Natural killer cell (primary cell): ENCODE measurements at regions not wholly inside any gene's neighbourhood (a gene's known extent, or its start where the extent isn't known, plus 50 kb on each side); places are given as distances from the start of the nearest gene placed in this dataset.

ENCODE experiments used
- ATAC-seq, 3 donors: fragments of 150-1000 bp in 2 of 3; fragments of 200-7000 bp in 1 of 3; cut with Tn5 transposase; 1 replicate in 1 of 3; 2 replicates in 2 of 3; pipeline ENCODE4 v1.10.0; 2021; ENCODE audit warnings: mild to moderate bottlenecking in 2 of 3, moderate library complexity in 2 of 3
- DNase-seq, 2 donors: peaks; one replicate each; pipeline versions ENCODE4 v3.0.0 to v3.0.0-alpha.2; 2013 to 2021; ENCODE audit warnings: mixed read lengths in 1 of 2
- H3K27ac ChIP-seq: one replicate; pipeline ENCODE4 v1.5.1; 2013; ENCODE audit warnings: mild to moderate bottlenecking, low read length
- H3K27me3 ChIP-seq: one replicate; pipeline ENCODE4 v1.6.1; 2013; ENCODE audit warnings: low read length; ENCODE audit not compliant: control insufficient read depth, insufficient read depth
- H3K36me3 ChIP-seq: one replicate; pipeline ENCODE4 v1.6.1; 2013; ENCODE audit warnings: low read length; ENCODE audit not compliant: control insufficient read depth, insufficient read depth
- H3K4me1 ChIP-seq: one replicate; pipeline ENCODE4 v1.6.1; 2013; ENCODE audit warnings: low read length; ENCODE audit not compliant: control insufficient read depth, insufficient read depth
- H3K4me3 ChIP-seq: one replicate; pipeline ENCODE4 v1.5.1; 2013; ENCODE audit warnings: low read length
- H3K9me3 ChIP-seq: one replicate; pipeline ENCODE4 v1.6.1; 2013; ENCODE audit warnings: low read length; ENCODE audit not compliant: control insufficient read depth, insufficient read depth
- H3K27ac Mint-ChIP-seq, 2 donors: one replicate each; pipeline ENCODE4 v1.8.0; 2022; ENCODE audit warnings: mild to moderate bottlenecking in 2 of 2, mixed read lengths in 2 of 2, moderate library complexity in 1 of 2
- H3K27me3 Mint-ChIP-seq, 2 donors: one replicate each; pipeline ENCODE4 v1.8.0; 2022; ENCODE audit warnings: low read depth in 2 of 2, mixed read lengths in 2 of 2
- H3K36me3 Mint-ChIP-seq: one replicate; pipeline ENCODE4 v1.8.0; 2022; ENCODE audit warnings: mixed read lengths
- H3K4me1 Mint-ChIP-seq, 2 donors: one replicate each; pipeline ENCODE4 v1.8.0; 2022; ENCODE audit warnings: mixed read lengths in 2 of 2
- H3K4me3 Mint-ChIP-seq: one replicate; pipeline ENCODE4 v1.8.0; 2022; ENCODE audit warnings: mild to moderate bottlenecking, moderate library complexity, mixed read lengths
- H3K9me3 Mint-ChIP-seq, 2 donors: one replicate each; pipeline ENCODE4 v1.8.0; 2022; ENCODE audit warnings: mixed read lengths in 2 of 2
- WGBS: methylation state at CpG from one replicate; pipeline ENCODE4 v1.1.7; 2013; ENCODE audit warnings: missing lambda C conversion rate; ENCODE audit not compliant: insufficient coverage; 5-methylcytosine and 5-hydroxymethylcytosine counted together
- intact Hi-C: fragments of 100-400 bp; cut with micrococcal nuclease; formaldehyde crosslinking; loops from one replicate; pipeline ENCODE4 v1.14.2; 2022
- TF ChIP-seq, protein P1 (sequence below): fragments of 200-600 bp; IDR thresholded peaks from one replicate; pipeline ENCODE4 v1.8.0; 2022; ENCODE audit warnings: antibody characterized with exemption

DNA sequence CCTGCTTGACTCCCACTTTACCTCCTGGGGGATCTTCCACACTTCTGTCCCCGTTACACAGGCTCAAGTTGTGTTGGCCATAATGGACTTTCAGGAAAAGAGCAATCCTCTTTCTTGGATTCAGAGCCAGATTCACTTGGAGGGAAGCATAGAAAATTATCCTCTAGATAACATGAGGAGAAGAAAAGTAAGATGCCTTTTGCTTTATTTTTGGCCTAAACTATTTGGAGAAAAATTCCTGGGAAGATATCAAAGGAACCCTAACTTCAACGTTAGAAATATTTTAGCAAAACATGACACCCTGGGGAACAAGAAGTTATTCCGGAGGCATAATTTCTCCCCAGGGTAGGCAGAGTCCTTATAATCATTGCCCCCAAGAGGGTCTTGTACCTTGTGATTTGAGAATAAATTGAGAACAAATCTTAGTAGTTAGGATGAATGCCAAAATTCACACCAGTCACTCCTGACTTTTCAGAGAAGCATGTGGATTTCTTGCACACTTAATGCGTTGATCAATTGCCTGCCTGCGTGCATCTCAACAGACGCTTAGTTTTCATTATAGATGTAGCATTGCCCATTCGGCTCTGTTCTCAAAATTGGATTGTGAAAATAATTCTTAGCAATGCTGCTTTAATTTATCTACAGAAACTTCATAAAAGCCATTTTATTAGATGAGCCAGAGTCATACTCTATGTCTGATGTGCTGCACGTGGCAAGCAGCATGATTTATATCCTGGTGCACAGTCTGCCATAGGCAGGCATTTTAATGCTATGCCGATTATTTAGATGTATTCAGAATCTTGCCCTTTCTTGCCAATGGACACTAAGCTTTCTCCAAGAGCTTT, 224.4 kb downstream of the C7orf25 start:
- WGBS = 87% methylated on average over 9 of the region's 9 CpGs
- H3K27me3 ChIP-seq = no peaks in the 10 kb centered on the region
- H3K4me3 Mint-ChIP-seq = no peak overlapping the region
- intact Hi-C loops = no loop called here
- no peak overlapping the region for H3K27ac Mint-ChIP-seq
- DNase-seq (no peak), ATAC-seq (no peak)
- H3K4me3 ChIP-seq = no peak overlapping the region
- no peaks in the 10 kb centered on the region for H3K9me3 ChIP-seq
- TF ChIP-seq, protein P1, sequence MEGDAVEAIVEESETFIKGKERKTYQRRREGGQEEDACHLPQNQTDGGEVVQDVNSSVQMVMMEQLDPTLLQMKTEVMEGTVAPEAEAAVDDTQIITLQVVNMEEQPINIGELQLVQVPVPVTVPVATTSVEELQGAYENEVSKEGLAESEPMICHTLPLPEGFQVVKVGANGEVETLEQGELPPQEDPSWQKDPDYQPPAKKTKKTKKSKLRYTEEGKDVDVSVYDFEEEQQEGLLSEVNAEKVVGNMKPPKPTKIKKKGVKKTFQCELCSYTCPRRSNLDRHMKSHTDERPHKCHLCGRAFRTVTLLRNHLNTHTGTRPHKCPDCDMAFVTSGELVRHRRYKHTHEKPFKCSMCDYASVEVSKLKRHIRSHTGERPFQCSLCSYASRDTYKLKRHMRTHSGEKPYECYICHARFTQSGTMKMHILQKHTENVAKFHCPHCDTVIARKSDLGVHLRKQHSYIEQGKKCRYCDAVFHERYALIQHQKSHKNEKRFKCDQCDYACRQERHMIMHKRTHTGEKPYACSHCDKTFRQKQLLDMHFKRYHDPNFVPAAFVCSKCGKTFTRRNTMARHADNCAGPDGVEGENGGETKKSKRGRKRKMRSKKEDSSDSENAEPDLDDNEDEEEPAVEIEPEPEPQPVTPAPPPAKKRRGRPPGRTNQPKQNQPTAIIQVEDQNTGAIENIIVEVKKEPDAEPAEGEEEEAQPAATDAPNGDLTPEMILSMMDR = no peak
- no peaks in the 10 kb centered on the region for H3K36me3 ChIP-seq
- no peak overlapping the region for H3K27ac ChIP-seq
- H3K9me3 Mint-ChIP-seq = peaks cover 0 to 3% of the 10 kb centered on the region in 2 donors
- no peaks in the 10 kb centered on the region for H3K36me3 Mint-ChIP-seq
- no peaks in the 10 kb centered on the region for H3K4me1 ChIP-seq
- peaks cover 0 to 4% of the 10 kb centered on the region in 2 donors for H3K27me3 Mint-ChIP-seq
- H3K4me1 Mint-ChIP-seq = no peaks in the 10 kb centered on the region

DNA sequence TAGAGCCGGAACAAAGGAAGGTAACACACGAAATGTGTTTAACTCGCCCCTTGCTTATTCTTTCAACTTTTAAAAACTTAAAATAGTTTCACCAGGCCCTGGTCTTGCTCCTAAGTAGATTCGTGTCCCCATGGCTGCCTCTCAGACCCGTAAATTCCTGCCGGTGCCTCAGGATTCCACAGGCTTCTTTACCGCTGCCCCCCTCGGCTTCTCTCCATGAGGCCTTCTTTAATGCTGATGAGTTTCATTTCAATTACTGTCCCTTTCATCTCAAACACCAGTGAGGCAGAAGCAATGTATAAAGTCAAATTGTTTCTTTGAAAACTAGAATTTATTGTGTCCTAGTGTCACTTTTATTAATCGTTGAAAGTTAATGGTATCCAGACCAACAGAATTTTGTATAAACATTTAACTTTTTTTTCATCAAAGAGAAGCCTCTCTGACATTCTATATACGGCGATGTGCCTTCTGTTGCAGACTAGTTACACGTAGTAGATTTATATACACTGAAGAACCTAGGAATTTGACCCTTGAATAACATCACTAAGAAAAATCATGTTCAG, 225.2 kb downstream of the C7orf25 start:
- TF ChIP-seq, protein P1 = no peak
- H3K36me3 Mint-ChIP-seq = no peaks in the 10 kb centered on the region
- H3K9me3 Mint-ChIP-seq = peaks cover 0 to 3% of the 10 kb centered on the region in 2 donors
- WGBS = 78% methylated on average over 11 of the region's 12 CpGs
- Histone ChIP-seq H3K27me3 (no peaks in the 10 kb centered on the region), H3K36me3 (no peaks in the 10 kb centered on the region), H3K4me3 (no peak overlapping the region), H3K4me1 (no peaks in the 10 kb centered on the region), H3K27ac (no peak overlapping the region), H3K9me3 (no peaks in the 10 kb centered on the region)
- peaks cover 0 to 4% of the 10 kb centered on the region in 2 donors for H3K27me3 Mint-ChIP-seq
- no peak for ATAC-seq
- no peak overlapping the region for H3K4me3 Mint-ChIP-seq
- no peaks in the 10 kb centered on the region for H3K4me1 Mint-ChIP-seq
- no peak overlapping the region for H3K27ac Mint-ChIP-seq
- intact Hi-C loops = no loop called here
- no peak for DNase-seq

DNA sequence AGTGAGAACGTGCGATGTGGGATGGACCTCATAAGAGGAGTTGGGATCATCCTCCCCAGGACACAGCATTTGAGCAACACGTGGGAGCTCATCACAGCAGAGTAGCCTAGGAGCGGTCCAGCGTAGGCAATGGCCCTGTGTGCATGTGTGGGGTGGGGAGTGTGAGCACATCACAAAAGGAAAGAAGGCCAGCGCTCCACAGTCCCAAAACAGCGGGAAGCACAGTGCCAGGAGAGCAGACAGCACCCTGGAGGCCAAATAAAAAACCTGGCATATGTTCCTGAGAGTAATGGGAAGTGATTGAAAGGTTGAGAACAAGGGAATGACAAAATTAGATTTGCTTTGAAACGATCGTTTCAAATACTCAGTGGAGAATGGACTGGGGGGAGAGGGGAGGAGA, 226.0 kb downstream of the C7orf25 start:
- Histone ChIP-seq H3K27me3 (no peaks in the 10 kb centered on the region), H3K9me3 (no peaks in the 10 kb centered on the region), H3K27ac (no peak overlapping the region), H3K4me1 (no peaks in the 10 kb centered on the region), H3K36me3 (no peaks in the 10 kb centered on the region), H3K4me3 (no peak overlapping the region)
- Mint-ChIP-seq H3K4me3 (no peak overlapping the region), H3K36me3 (no peaks in the 10 kb centered on the region), H3K9me3 (peaks cover 0 to 3% of the 10 kb centered on the region in 2 donors), H3K27ac (no peak overlapping the region), H3K4me1 (no peaks in the 10 kb centered on the region), H3K27me3 (peaks cover 0 to 4% of the 10 kb centered on the region in 2 donors)
- ATAC-seq (no peak), DNase-seq (no peak)
- TF ChIP-seq, protein P1 = no peak
- WGBS = 66% methylated on average over 9 of the region's 9 CpGs
- intact Hi-C loops = no loop called here
